ENCODE measurements at regions not wholly inside any gene's neighbourhood (a gene's known extent, or its start where the extent isn't known, plus 50 kb on each side); places are given as distances from the start of the nearest gene placed in this dataset.
"Not testable (repeated sequence)": the region's sequence is repeated elsewhere in the genome, so short reads cannot be mapped to it uniquely, and the experiment has no call there.

DNA sequence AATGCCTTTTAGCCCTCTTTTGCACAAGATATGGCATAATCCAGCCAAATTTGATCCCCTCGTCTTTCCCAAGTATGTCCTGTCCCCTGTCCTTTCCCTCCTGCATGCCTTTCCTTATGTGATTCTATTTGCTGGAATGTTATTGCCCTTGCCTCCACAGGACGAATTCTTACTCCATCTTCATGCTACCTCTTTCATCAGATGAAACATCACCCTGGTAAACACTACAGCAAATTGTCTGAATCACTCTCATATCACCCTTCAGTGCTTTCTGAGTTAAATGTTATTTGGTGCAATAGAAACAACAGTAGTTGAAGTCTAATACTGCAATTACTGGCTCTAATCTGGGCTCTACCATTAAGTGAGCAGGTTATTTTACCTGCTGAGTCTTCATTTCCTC is 52.2 kb upstream of the FAT1 start:
- DNase-seq (ENCODE audit: low read depth): no peak

- no peak for DNase-seq (ENCODE audit: low read depth)
Measured at GRCh38 chr4:186778134-186778533, 54.5 kb upstream of the FAT1 start.

GRCh38 chr4:186780291-186781031 is 56.8 kb upstream of the FAT1 start:
- DNase-seq (ENCODE audit: low read depth): no peak

DNA sequence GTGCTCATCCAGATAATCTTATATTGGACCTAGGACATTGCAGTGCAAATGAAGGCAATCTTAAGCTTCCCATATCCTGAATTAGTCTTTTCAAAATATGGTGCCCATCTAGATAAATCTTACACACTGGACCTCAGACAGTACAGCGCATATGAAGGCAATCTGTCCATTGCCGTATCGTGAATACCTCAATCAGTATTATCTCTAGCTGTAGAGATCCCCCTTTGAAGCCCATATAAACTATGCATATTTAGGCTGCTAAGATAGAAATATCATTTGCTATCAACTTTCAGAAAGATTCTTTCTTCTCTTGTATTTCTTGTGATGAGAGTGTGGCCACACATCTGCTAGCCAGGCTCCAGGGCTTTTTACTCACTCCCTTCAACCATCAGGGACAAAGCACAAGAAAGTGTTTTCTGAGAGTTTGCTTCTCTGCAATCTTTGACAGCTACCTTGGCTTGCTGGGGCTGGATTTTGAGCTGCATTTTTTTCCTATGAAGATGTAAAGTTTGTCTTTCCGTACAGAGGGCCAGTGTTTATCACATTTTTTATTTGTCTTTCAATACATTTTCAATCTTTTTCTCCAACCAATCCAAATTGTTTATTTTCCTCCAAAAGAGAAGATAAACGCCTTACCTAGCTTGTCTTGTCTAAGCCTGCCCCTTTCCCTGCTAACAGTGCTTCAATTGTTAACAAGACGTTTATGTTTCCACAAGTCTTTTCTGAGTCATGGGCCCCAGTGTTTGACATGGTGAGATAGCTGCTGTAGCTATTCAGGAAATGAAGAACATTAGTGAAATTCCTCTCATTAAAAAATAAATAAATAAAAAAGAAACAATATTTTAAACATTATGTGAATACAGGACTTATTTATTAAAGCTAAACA is 57.6 kb upstream of the FAT1 start:
- peak; percentile 48 for DNase-seq (ENCODE audit: low read depth)

DNA sequence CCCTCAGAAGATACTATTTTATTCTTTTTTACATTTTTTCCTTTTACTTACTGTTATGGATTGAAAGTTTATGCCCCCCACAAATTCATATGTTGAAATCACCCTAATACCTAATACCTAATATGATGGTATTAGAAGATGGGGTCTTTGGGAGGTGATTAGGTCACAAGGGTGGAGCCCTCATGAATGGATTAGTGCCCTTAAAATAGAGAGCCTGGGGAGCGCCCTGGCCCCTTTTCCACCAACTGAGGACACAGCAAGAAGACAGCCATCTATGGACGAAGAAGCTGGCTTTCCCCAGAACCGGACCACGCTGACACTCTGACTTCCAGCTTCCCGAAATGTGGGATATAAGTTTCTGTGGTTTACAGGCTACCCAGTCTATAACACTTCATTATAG is 58.6 kb upstream of the FAT1 start:
- no peak for DNase-seq (ENCODE audit: low read depth)

DNA sequence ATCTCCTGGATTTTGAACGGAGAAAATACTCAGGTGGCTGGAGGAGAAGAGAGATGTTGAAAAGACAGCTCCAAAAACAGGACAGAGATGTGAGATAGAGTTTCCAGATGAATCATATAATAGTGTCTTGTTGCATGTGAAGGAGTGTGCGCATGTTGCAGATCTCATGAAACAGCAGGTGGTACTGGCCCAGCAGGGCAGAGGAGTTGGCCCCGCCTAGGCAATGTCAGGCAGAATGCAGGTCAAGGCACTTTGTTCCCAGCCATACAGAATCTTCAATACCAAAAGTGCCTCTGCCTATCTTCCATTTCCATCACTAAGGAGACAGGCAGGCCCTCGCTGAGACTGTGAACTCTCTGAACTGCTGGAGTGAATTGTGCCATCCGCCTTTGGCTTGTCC is 63.9 kb upstream of the FAT1 start:
- peak; percentile 20 for DNase-seq (ENCODE audit: low read depth)

GRCh38 chr4:186789651-186790050 is 66.0 kb upstream of the FAT1 start:
- DNase-seq (ENCODE audit: low read depth): peak; percentile 25

DNA sequence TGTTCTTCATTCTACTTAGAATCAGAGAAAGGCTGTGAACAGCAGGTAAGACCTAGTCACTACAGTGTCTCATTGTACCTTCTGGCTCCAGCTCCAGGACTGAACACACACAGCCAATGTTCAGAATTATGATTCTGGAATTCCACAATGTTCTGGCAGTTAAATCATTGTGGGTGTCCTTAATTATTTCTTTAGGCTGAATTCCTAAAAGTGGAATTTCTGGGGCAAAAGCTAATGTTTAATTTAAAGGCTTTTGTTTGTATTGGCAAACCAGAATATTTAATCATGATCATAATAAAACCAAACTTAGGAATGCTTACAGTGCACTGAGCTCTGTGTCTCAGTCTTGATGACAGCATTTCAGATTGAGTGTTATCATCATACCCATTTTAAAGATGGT is 67.0 kb upstream of the FAT1 start:
- no peak for DNase-seq (ENCODE audit: low read depth)

DNA sequence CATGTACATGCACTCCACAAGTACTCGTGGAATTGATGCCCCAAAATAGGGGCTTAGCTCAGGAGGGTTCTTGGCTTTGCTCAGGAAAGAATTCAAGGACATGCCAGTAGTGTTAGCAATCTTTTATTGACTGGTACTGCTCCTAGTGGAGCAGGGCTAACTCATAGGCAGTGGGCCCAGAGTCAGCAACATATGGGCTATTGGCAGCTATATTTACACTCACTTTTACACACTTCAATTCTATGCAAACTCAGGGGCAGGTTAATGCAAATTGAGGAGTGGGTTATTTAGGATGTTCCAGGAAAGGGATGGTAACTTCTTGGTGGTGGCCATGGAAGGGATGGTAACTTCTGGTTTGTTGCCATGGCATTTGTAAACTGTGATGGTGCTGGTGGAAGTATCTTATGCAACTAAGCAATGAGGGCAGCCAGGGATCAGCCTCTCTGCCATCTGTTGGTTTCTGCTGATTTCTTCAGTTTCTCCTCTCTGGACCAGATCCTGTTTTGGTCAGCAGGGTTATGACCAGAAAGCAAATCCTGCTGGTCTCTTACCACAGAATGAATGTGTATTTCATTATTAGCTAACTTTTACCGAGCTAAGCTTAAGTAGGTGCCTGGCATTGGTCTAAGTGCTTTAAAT is 69.2 kb upstream of the FAT1 start:
- DNase-seq (ENCODE audit: low read depth): peak; percentile 79

- no peak for DNase-seq (ENCODE audit: low read depth)
Measured at GRCh38 chr4:186798951-186799659, 75.4 kb upstream of the FAT1 start.

- DNase-seq (ENCODE audit: low read depth): no peak
Measured at GRCh38 chr4:186805020-186805820, 81.6 kb upstream of the FAT1 start.

DNA sequence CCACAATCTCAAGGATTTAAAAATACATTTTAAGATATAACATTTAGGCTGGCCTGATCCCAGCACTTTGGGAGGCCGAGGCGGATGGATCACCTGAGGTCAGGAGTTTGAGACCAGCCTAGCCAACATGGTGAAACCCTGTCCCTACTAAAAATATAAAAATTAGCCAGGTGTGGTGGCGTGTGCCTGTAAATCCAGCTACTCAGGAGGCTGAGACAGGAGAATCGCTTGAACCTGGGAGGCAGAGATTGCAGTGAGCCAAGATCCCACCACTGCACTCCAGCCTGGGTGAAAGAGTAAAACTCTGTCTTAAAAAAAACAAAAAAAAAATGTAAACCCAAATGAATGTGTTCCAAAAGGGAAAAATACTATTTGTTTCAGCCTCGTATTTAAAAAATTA is 82.3 kb upstream of the FAT1 start:
- not testable (repeated sequence) for DNase-seq (ENCODE audit: low read depth)

DNA sequence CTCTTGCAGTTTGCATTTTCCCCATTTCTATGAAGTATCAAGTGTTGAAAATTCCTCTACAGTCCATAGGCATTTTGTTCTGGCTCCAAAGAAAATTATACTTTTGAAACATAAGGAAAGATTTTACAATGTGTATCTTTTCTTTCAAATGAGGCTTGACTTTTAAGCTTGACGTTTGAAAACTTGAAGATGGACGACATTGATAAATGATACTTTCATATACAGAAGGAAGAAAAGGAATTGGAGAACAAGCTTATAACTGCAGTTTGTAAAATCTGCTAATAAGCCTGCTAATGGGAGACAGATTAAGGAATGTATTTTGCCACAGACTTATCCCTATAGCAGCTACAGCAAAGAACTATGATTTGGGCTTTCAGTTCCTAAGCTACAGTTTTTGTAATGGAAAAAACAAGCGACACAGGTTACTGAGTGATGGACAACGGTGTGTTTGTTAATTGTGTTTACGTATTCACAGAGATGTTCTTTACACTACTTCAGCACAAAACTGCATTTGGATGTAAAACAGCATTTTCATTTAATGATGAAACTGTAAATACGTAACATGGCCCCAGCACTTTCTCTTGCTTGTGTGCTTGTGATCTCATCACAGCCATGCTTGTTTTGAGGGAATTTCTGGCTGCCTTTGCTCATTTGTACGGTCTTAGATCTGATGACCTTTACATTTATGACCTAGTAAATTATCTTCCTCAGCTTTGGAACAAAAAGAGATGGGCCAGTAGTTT is 83.2 kb upstream of the FAT1 start:
- no peak for DNase-seq (ENCODE audit: low read depth)

DNA sequence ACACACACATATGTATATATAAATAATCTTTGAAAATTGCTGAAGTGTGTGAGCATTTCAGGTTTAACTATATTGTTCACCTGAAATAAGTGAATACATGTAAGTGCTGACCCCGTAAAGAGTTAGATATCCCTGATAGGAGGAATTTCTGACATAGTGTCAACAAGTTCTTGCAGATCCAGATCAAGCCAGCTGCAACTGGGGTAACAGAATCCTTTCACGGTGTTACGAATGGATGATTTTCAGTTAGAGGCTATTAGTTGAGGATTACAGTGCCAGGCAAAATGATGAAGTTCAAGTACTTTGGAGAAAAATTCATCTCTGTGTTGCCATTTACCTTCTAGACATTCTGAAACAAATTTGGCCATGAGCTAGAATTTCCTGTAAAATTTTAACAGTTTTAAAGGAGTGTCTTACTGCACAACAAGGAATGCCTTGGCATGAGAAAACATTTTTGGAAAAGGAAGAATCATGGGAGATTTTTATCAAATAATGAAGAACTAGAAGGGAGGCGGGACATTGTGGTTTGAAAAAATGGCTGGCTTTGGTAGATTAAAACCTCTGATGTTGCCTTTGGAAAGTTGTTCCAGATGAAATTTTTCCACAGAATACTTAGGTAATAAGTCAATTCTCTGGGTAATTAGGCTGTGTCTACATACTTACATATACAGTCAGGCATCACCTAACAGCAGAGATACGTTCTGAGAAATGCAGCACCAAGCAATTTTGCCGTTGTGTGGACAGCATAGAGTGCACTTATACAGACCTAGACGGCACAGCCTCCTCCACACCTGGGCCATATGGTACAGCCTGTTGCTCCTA is 84.4 kb upstream of the FAT1 start:
- no peak for DNase-seq (ENCODE audit: low read depth)

DNA sequence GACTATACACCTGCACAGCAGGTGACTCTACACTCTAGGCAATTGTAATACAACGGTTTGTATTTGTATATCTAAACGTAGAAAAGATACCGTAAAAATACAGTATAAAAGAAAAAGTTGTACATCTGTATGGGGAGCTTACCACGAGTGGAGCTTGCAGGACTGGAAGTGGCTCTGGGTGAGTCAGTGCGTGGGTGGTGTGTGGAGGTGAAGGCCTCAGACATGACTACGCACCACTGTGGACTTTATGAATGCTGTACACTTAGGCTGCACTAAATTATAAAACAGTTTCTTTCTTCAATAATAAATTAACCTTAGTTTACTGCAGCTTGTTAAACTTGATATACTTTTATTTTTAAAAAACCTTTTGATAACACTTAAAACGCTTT is 85.0 kb upstream of the FAT1 start:
- DNase-seq (ENCODE audit: low read depth): peak; percentile 73

DNA sequence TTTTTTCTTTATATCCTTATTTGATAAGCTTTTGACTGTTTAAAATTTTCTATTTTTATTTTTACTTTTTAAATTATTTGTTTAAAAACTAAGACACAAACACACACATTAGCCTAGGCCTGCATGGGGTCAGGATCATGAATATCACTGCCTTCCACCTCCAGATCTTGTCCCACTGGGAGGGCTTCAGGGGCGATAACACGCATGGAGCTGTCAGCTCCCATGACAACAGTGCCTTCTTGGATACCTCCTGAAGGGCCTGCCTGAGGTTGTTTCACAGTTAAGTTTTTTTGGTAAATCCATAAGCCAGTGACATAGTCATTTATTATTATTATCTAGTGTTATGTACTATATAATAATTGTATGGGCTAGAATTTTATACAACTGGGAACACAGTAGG is 85.4 kb upstream of the FAT1 start:
- DNase-seq (ENCODE audit: low read depth): no peak

DNA sequence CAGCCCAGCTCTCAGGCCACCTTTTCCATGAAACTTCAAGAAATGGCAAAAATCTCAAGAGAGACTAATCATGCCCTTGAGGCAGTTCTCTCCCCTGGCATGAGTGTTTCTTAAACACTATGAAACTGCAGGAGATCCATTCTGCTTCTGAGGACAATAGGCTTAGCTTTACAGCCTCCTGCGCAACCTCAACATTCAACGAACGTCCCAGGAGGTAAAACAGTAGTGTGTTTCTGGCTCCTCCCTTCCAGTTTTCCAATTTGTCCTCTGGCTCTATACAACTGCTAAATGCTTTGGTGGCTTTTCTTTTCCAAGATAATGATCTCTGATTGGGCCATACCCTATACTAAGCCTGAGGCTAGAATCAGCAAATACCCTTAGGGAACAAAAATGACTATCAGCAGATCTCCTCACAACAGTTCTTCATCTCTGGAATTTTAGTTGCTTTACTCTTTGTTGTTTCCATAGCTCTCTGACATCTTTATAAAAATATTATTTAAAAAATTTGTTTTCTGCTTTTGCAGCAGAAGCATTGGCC is 87.0 kb upstream of the FAT1 start:
- DNase-seq (ENCODE audit: low read depth): no peak

DNA sequence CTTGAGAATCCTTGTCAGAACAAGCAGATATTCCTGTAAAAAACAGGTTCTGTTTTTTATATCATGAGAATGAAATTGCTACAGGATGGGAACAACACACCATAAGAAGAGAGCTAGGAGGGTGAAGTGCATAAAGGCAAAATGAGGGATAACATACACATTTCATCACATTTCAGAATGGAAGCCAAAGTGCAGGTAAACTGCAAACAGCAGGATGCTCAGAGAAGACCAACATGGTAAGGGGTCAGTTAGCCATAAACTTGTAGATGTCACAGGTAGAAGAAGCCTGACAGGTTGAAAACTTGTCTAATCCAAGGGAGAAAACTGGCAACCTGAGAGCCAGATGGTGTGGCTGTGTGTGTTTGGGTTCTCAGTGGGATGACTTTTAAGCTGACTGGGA is 88.9 kb upstream of the FAT1 start:
- no peak for DNase-seq (ENCODE audit: low read depth)

GRCh38 chr4:186813377-186814068 is 89.9 kb upstream of the FAT1 start:
- DNase-seq (ENCODE audit: low read depth): no peak
